GM12878 (cell line): ENCODE measurements at regions not wholly inside any gene's neighbourhood (a gene's known extent, or its start where the extent isn't known, plus 50 kb on each side); places are given as distances from the start of the nearest gene placed in this dataset.
A peak's percentile ranks its signal among the peaks of the same experiment; 100 is the strongest.

Source experiments
- ASH2L ChIP-seq: fragments of 300-600, 200-600 bp; sonication (generic); IDR thresholded peaks from 2 replicates; pipeline ENCODE4 v1.6.1; 2017; ENCODE audit warnings: low read depth, mild to moderate bottlenecking, borderline replicate concordance
- CBX3 ChIP-seq: fragments of 200-600 bp; sonication (generic); IDR thresholded peaks from 2 replicates; pipeline ENCODE4 v1.6.1; 2016; ENCODE audit warnings: low read depth, borderline replicate concordance
- CHD1 ChIP-seq: IDR thresholded peaks from 2 replicates; pipeline ENCODE4 v1.6.1; 2012; ENCODE audit warnings: low read depth, low read length, improper control_type of control experiment
- CHD2 ChIP-seq: IDR thresholded peaks from 2 replicates; pipeline ENCODE4 v1.6.1; 2011; ENCODE audit warnings: low read depth, low read length, improper control_type of control experiment, borderline replicate concordance
- CREB1 ChIP-seq: IDR thresholded peaks from 2 replicates; pipeline ENCODE4 v1.6.1; 2012; ENCODE audit warnings: low read depth, mild to moderate bottlenecking, inconsistent platforms
- CREM ChIP-seq: IDR thresholded peaks from 2 replicates; pipeline ENCODE4 v1.6.1; 2014; ENCODE audit warnings: antibody characterized with exemption, low read depth
- CTCF ChIP-seq, 3 experiments: IDR thresholded peaks in 2 of 3; conservative IDR thresholded peaks in 1 of 3; 2 replicates each; pipeline ENCODE4 v1.5.1; 2011; ENCODE audit warnings: low read depth in 3 of 3, low read length in 3 of 3, mild to moderate bottlenecking in 3 of 3, control low read depth in 2 of 3, moderate library complexity in 2 of 3, inconsistent platforms in 1 of 3, mixed read lengths in 1 of 3; ENCODE audit not compliant: control insufficient read depth in 2 of 3, insufficient read depth in 1 of 3; ENCODE audit errors: extremely low read depth in 1 of 3
- EP300 ChIP-seq, 2 experiments: fragments of 150-350 bp in 1 of 2; IDR thresholded peaks; 2 replicates each; pipeline ENCODE4 v1.6.1; 2011 to 2012; ENCODE audit warnings: low read depth in 2 of 2, low read length in 2 of 2, borderline replicate concordance in 1 of 2, improper control_type of control experiment in 1 of 2, inconsistent platforms in 1 of 2; ENCODE audit not compliant: control insufficient read depth in 1 of 2
- HDGF ChIP-seq: fragments of 450-650 bp; IDR thresholded peaks from 2 replicates; pipeline ENCODE4 v1.6.1; 2016; ENCODE audit warnings: antibody characterized with exemption
- JUND ChIP-seq: IDR thresholded peaks from 2 replicates; pipeline ENCODE4 v1.6.1; 2012; ENCODE audit warnings: low read depth, mild to moderate bottlenecking, low read length, improper control_type of control experiment, moderate library complexity
- MTA2 ChIP-seq: fragments of 450-650 bp; IDR thresholded peaks from 2 replicates; pipeline ENCODE4 v1.6.1; 2016; ENCODE audit warnings: low read depth, mild to moderate bottlenecking, moderate library complexity
- NRF1 ChIP-seq: conservative IDR thresholded peaks from 2 replicates; pipeline ENCODE4 v1.6.1; 2011; ENCODE audit warnings: mild to moderate bottlenecking, low read depth, low read length, improper control_type of control experiment
- POLR2AphosphoS5 ChIP-seq: IDR thresholded peaks from 2 replicates; pipeline ENCODE4 v1.6.1; 2011; ENCODE audit warnings: mild to moderate bottlenecking, low read length, inconsistent platforms
- RELB ChIP-seq: fragments of 450-650 bp; IDR thresholded peaks from 2 replicates; pipeline ENCODE4 v1.6.1; 2017; ENCODE audit warnings: low read depth, mild to moderate bottlenecking, moderate library complexity
- TCF12 ChIP-seq: IDR thresholded peaks from 2 replicates; pipeline ENCODE4 v1.6.1; 2011; ENCODE audit warnings: low read depth, mild to moderate bottlenecking, low read length
- YY1 ChIP-seq: IDR thresholded peaks from 2 replicates; pipeline ENCODE4 v1.6.1; 2011; ENCODE audit warnings: low read depth, mild to moderate bottlenecking, low read length
- ZBTB11 ChIP-seq: fragments of 450-650 bp; formaldehyde crosslinking; IDR thresholded peaks from 2 replicates; pipeline ENCODE4 v1.5.0; 2022; ENCODE audit warnings: mild to moderate bottlenecking, missing genetic modification characterization
- ZNF207 ChIP-seq: fragments of 450-650 bp; IDR thresholded peaks from 2 replicates; pipeline ENCODE4 v1.6.1; 2014; ENCODE audit warnings: antibody characterized with exemption, mild to moderate bottlenecking, borderline replicate concordance
- TF ChIP-seq, protein P1 (sequence below): fragments of 450-650 bp; IDR thresholded peaks from 2 replicates; pipeline ENCODE4 v1.6.1; 2017; ENCODE audit warnings: mild to moderate bottlenecking

GRCh38 chr14:71472356-71473340 lies 459.6 kb upstream of the RGS6 start (continued):
- TF ChIP-seq ZNF207 (no peak), CTCF (IDR thresholded peaks at IDR 0.05 in 2 of 3, conservative IDR thresholded peaks at IDR 0.05 in 1 of 3; ENCODE audit: control insufficient read depth in 2 of 3, extremely low read depth in 1 of 3, insufficient read depth in 1 of 3, low read depth in 3 of 3, low read length in 3 of 3) (no peak), YY1 (no peak), TCF12 (no peak), RELB (no peak), CHD2 (no peak), ASH2L (no peak), ZBTB11 (no peak), CREM (peak; percentile 64), HDGF (no peak), CREB1 (no peak), CBX3 (no peak), POLR2AphosphoS5 (no peak), JUND (0 out of 2 replicates have a peak, but pooled peaks have one; percentile 47), EP300 (IDR thresholded peaks at IDR 0.05; ENCODE audit: borderline replicate concordance in 1 of 2, control insufficient read depth in 1 of 2, low read depth in 2 of 2, low read length in 2 of 2) (0 out of 4 replicates have a peak, but pooled peaks of 1 of the 2 experiments have one; percentile 1), MTA2 (peak; percentile 80), CHD1 (no peak), NRF1 (no peak)
- TF ChIP-seq, protein P1, sequence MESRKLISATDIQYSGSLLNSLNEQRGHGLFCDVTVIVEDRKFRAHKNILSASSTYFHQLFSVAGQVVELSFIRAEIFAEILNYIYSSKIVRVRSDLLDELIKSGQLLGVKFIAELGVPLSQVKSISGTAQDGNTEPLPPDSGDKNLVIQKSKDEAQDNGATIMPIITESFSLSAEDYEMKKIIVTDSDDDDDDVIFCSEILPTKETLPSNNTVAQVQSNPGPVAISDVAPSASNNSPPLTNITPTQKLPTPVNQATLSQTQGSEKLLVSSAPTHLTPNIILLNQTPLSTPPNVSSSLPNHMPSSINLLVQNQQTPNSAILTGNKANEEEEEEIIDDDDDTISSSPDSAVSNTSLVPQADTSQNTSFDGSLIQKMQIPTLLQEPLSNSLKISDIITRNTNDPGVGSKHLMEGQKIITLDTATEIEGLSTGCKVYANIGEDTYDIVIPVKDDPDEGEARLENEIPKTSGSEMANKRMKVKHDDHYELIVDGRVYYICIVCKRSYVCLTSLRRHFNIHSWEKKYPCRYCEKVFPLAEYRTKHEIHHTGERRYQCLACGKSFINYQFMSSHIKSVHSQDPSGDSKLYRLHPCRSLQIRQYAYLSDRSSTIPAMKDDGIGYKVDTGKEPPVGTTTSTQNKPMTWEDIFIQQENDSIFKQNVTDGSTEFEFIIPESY = no peak
